ENCODE measurements at regions not wholly inside any gene's neighbourhood (a gene's known extent, or its start where the extent isn't known, plus 50 kb on each side); places are given as distances from the start of the nearest gene placed in this dataset.
"Not testable (repeated sequence)": the region's sequence is repeated elsewhere in the genome, so short reads cannot be mapped to it uniquely, and the experiment has no call there.

GRCh38 chr12:86970595-86970994 lies 714.4 kb upstream of the MGAT4C start:
- not testable (repeated sequence) for TF ChIP-seq CTCF (IDR thresholded peaks at IDR 0.05; ENCODE audit: poor library complexity, severe bottlenecking); EZH2 (IDR thresholded peaks at IDR 0.05; ENCODE audit: borderline replicate concordance, insufficient read depth, low read length, poor library complexity, severe bottlenecking); TAF1 (IDR thresholded peaks at IDR 0.05; ENCODE audit: low read depth); REST (IDR thresholded peaks at IDR 0.05; ENCODE audit: borderline replicate concordance); SMC3 (conservative IDR thresholded peaks at IDR 0.05; ENCODE audit: poor library complexity); EP300 (conservative IDR thresholded peaks at IDR 0.05; ENCODE audit: poor library complexity, severe bottlenecking); MXI1 (conservative IDR thresholded peaks at IDR 0.05; ENCODE audit: poor library complexity, severe bottlenecking)

All from neural cell (in vitro differentiated cells).